BLaER1 treated with 17β-estradiol and CSF1 and Interleukin-3, amounts not matched to agents 10 nM and 100 nM (cell line): ENCODE measurements at regions not wholly inside any gene's neighbourhood (a gene's known extent, or its start where the extent isn't known, plus 50 kb on each side); places are given as distances from the start of the nearest gene placed in this dataset.
A peak's percentile ranks its signal among the peaks of the same experiment; 100 is the strongest.

Source experiments
- H3K27ac ChIP-seq, 11 experiments: shearing (Covaris generic); formaldehyde crosslinking; 2 replicates each; pipeline ENCODE4 v1.8.1; 2022
- H3K27me3 ChIP-seq, 11 experiments: shearing (Covaris generic); formaldehyde crosslinking; 2 replicates each; pipeline ENCODE4 v1.8.1; 2022
- H3K36me3 ChIP-seq, 11 experiments: shearing (Covaris generic); formaldehyde crosslinking; 2 replicates each; pipeline ENCODE4 v1.8.1; 2022
- H3K4me1 ChIP-seq, 10 experiments: shearing (Covaris generic); formaldehyde crosslinking; 2 replicates each; pipeline ENCODE4 v1.8.1; 2022
- H3K4me2 ChIP-seq, 11 experiments: shearing (Covaris generic); formaldehyde crosslinking; 2 replicates each; pipeline ENCODE4 v1.8.1; 2022
- H3K4me3 ChIP-seq, 10 experiments: shearing (Covaris generic); formaldehyde crosslinking; 2 replicates each; pipeline ENCODE4 v1.8.1; 2022
- H3K9ac ChIP-seq, 11 experiments: shearing (Covaris generic); formaldehyde crosslinking; 2 replicates each; pipeline ENCODE4 v1.8.1; 2022
- H3K9me3 ChIP-seq, 11 experiments: shearing (Covaris generic); formaldehyde crosslinking; replicated peaks in 1 of 11; 2 replicates each; pipeline ENCODE4 v1.8.1; 2022
- H4K20me1 ChIP-seq, 11 experiments: shearing (Covaris generic); formaldehyde crosslinking; 2 replicates each; pipeline ENCODE4 v1.8.1; 2022
- Cebpa-rat ChIP-seq, 11 experiments: shearing (Covaris generic); IDR thresholded peaks; 2 replicates each; pipeline ENCODE4 v1.8.1; 2022

DNA sequence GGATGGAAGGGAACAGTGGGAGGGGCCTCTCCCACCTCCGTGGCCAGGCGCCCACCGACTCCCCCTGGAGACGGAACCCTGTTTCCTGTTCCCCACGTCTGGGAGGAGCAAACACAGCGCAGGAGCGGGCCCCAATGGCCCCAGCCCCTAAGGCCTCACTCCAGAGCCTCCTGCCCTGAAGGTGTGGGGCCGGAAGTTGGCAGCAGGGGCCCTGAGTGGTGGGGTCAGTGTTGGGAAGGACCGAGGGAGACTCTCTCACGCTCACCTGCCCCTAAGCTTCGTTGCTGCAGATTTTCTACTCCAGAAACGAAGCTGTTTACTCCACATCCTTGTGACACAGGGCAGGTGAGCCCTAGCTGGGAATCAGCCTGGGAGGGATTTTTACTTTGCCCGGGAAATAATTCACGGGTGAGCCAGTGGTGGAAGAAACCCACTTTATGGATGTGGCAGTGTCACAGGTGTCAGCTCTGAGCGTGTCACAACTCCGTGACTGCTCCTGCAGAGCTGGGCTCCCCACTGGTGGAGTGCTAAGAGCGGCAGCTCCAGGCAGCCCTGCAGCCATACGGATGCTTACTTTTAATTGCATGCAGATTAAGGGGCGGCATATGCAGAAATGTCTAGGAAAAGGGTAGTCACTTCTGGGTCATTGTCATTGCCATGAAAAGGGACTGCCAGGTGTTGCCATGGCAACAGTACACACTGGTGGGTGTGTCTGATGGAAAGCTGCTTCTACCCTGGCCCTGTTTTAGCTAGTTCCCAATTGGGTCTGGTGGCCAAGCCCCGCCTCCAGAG is 77.5 kb upstream of the OLFM1 start:
- no peak overlapping the region for H3K27ac ChIP-seq
- no peak overlapping the region for H3K4me3 ChIP-seq
- no peaks in the 10 kb centered on the region for H3K36me3 ChIP-seq
- no peak overlapping the region for H3K9ac ChIP-seq
- peak overlapping the region in 7 of 11 experiments; percentile 11 to 60 (median 28); a peak in 9 of 22 replicates for H3K4me2 ChIP-seq
- H3K4me1 ChIP-seq, result peaks cover 0 to 22% (median 14%) of the 10 kb centered on the region in 10 experiments; a peak in 16 of 20 replicates
- H3K9me3 ChIP-seq, result no peaks in the 10 kb centered on the region
- TF ChIP-seq Cebpa-rat (IDR thresholded peaks at IDR 0.05), result no peak
- peaks cover 0 to 5% (median 0%) of the 10 kb centered on the region in 11 experiments; a peak in 1 of 22 replicates for H3K27me3 ChIP-seq
- no peaks in the 10 kb centered on the region; a peak in 1 of 22 replicates for H4K20me1 ChIP-seq

GRCh38 chr9:135010586-135010860 is 76.9 kb upstream of the OLFM1 start:
- TF ChIP-seq Cebpa-rat (IDR thresholded peaks at IDR 0.05), result no peak
- Histone ChIP-seq H3K4me3 (no peak overlapping the region), H4K20me1 (no peaks in the 10 kb centered on the region; a peak in 1 of 22 replicates), H3K4me1 (peaks cover 0 to 28% (median 19%) of the 10 kb centered on the region in 10 experiments; a peak in 16 of 20 replicates), H3K36me3 (no peaks in the 10 kb centered on the region), H3K9me3 (no peaks in the 10 kb centered on the region), H3K27ac (no peak overlapping the region), H3K4me2 (peak overlapping the region in 8 of 11 experiments; percentile 0 to 60 (median 27); a peak in 12 of 22 replicates), H3K27me3 (peaks cover 0 to 10% (median 0%) of the 10 kb centered on the region in 11 experiments; a peak in 2 of 22 replicates), H3K9ac (no peak overlapping the region)

GRCh38 chr9:135010921-135011320 is 76.5 kb upstream of the OLFM1 start:
- no peaks in the 10 kb centered on the region for H3K9me3 ChIP-seq
- no peak overlapping the region for H3K9ac ChIP-seq
- peaks cover 0 to 12% (median 0%) of the 10 kb centered on the region in 11 experiments; a peak in 2 of 22 replicates for H3K27me3 ChIP-seq
- no peak overlapping the region for H3K4me3 ChIP-seq
- peak overlapping the region in 8 of 11 experiments; percentile 0 to 60 (median 27); a peak in 12 of 22 replicates for H3K4me2 ChIP-seq
- H3K27ac ChIP-seq, result no peak overlapping the region
- no peaks in the 10 kb centered on the region for H3K36me3 ChIP-seq
- TF ChIP-seq Cebpa-rat (IDR thresholded peaks at IDR 0.05), result no peak
- no peaks in the 10 kb centered on the region; a peak in 1 of 22 replicates for H4K20me1 ChIP-seq
- peaks cover 2 to 32% (median 23%) of the 10 kb centered on the region in 10 experiments; a peak in 18 of 20 replicates for H3K4me1 ChIP-seq

- no peaks in the 10 kb centered on the region; a peak in 1 of 22 replicates for H4K20me1 ChIP-seq
- H3K4me1 ChIP-seq, result peaks cover 12 to 44% (median 35%) of the 10 kb centered on the region in 10 experiments; a peak in 18 of 20 replicates
- no peaks in the 10 kb centered on the region for H3K36me3 ChIP-seq
- H3K9ac ChIP-seq, result no peak overlapping the region
- H3K4me2 ChIP-seq, result no peak overlapping the region
- no peak for TF ChIP-seq Cebpa-rat (IDR thresholded peaks at IDR 0.05)
- no peaks in the 10 kb centered on the region for H3K9me3 ChIP-seq
- no peak overlapping the region for H3K27ac ChIP-seq
- no peak overlapping the region for H3K4me3 ChIP-seq
- H3K27me3 ChIP-seq, result peaks cover 0 to 12% (median 0%) of the 10 kb centered on the region in 11 experiments; a peak in 2 of 22 replicates
These were observed 75.3 kb upstream of the OLFM1 start for GRCh38 chr9:135012166-135012565.

DNA sequence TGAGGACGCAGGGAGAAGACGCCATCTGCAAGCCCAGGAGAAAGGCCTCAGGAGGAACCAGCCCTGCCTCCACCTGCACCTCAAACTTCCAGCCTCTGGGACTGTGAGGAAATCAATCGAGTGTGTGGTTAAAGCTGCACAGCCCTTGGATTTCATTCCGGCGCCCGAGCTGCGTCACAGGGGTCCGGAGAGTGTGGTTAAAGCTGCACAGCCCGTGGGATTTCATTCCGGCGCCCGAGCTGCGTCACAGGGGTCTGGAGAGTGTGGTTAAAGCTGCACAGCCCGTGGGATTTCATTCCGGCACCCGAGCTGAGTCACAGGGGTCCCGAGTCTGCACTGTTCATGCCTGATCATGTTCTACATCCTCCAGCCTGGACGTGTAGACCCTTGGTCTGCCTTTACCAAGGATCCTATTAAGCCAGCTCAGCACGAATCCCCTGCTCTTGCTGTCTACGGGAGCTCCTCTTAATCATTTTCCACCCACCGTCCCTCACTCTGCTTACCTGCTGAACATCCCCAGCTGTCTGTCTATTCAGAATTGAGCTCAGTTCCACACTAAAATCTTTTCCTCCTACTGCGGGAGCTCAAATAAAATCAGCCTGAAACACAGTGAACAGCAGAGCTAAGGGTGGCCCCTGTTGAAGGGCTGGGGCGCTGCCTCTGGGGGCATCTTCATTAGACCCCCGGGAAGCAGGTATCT is 73.0 kb upstream of the OLFM1 start:
- H3K9ac ChIP-seq, result no peak overlapping the region
- no peak overlapping the region for H3K27ac ChIP-seq
- H3K4me1 ChIP-seq, result peaks cover 18 to 67% (median 58%) of the 10 kb centered on the region in 10 experiments; a peak in 18 of 20 replicates
- no peaks in the 10 kb centered on the region for H3K9me3 ChIP-seq
- H3K36me3 ChIP-seq, result no peaks in the 10 kb centered on the region
- no peak overlapping the region for H3K4me3 ChIP-seq
- H4K20me1 ChIP-seq, result no peaks in the 10 kb centered on the region; a peak in 1 of 22 replicates
- TF ChIP-seq Cebpa-rat (IDR thresholded peaks at IDR 0.05), result no peak
- peak overlapping the region in 3 of 11 experiments; percentile 31 to 87 (median 85); a peak in 4 of 22 replicates for H3K4me2 ChIP-seq
- H3K27me3 ChIP-seq, result peaks cover 0 to 15% (median 0%) of the 10 kb centered on the region in 11 experiments; a peak in 3 of 22 replicates

GRCh38 chr9:135015096-135015495 is 72.4 kb upstream of the OLFM1 start:
- Histone ChIP-seq H3K4me1 (peaks cover 20 to 69% (median 64%) of the 10 kb centered on the region in 10 experiments), H3K27me3 (peaks cover 0 to 16% (median 0%) of the 10 kb centered on the region in 11 experiments; a peak in 4 of 22 replicates), H3K9me3 (no peaks in the 10 kb centered on the region), H3K9ac (no peak overlapping the region), H4K20me1 (no peaks in the 10 kb centered on the region; a peak in 1 of 22 replicates), H3K36me3 (no peaks in the 10 kb centered on the region), H3K27ac (no peak overlapping the region), H3K4me3 (no peak overlapping the region), H3K4me2 (peak overlapping the region in 6 of 11 experiments; percentile 31 to 90 (median 82); a peak in 8 of 22 replicates)
- no peak for TF ChIP-seq Cebpa-rat (IDR thresholded peaks at IDR 0.05)

DNA sequence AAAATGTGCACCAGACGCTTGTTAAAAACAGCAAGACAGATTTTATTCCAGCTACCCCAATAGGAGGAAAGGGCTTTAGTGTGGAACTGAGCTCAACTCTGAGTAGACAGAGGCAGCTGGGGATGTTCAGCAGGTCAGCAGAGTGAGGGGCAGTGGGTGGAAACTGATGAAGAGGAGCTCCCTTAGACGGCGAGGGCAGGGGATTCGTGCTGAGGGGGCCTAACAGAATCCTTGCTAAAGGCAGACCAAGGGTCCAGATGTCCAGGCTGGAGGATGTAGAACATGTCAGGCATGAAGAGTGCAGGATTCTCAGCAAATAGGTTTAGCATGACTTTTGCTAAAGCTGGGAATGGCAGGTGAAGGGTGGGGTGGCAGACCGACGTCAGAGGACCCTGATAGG is 71.9 kb upstream of the OLFM1 start:
- Histone ChIP-seq H3K27me3 (peaks cover 0 to 20% (median 0%) of the 10 kb centered on the region in 11 experiments; a peak in 4 of 22 replicates), H3K36me3 (no peaks in the 10 kb centered on the region), H3K4me2 (peak overlapping the region; percentile 24 to 90 (median 56); a peak in 18 of 22 replicates), H3K4me1 (peaks cover 24 to 69% (median 64%) of the 10 kb centered on the region in 10 experiments), H4K20me1 (no peaks in the 10 kb centered on the region; a peak in 1 of 22 replicates), H3K9ac (no peak overlapping the region), H3K9me3 (no peaks in the 10 kb centered on the region), H3K27ac (no peak overlapping the region), H3K4me3 (no peak overlapping the region)
- no peak for TF ChIP-seq Cebpa-rat (IDR thresholded peaks at IDR 0.05)

GRCh38 chr9:135016037-135016640 is 71.3 kb upstream of the OLFM1 start:
- Histone ChIP-seq H3K9ac (no peak overlapping the region), H3K9me3 (no peaks in the 10 kb centered on the region), H3K27ac (no peak overlapping the region), H3K27me3 (peaks cover 0 to 26% (median 0%) of the 10 kb centered on the region in 11 experiments; a peak in 4 of 22 replicates), H4K20me1 (no peaks in the 10 kb centered on the region; a peak in 1 of 22 replicates), H3K4me2 (peak overlapping the region; percentile 24 to 90 (median 56)), H3K4me1 (peaks cover 30 to 69% (median 64%) of the 10 kb centered on the region in 10 experiments), H3K4me3 (no peak overlapping the region), H3K36me3 (no peaks in the 10 kb centered on the region)
- TF ChIP-seq Cebpa-rat (IDR thresholded peaks at IDR 0.05), result no peak
